MM.1S (cell line): ENCODE measurements at regions not wholly inside any gene's neighbourhood (a gene's known extent, or its start where the extent isn't known, plus 50 kb on each side); places are given as distances from the start of the nearest gene placed in this dataset.

Experiments
- EZH2phosphoT487 ChIP-seq: fragments of 300-600 bp; sonication (generic); IDR thresholded peaks from 2 replicates; pipeline ENCODE4 v1.6.1; 2018; ENCODE audit warnings: antibody characterized with exemption, low read length
- TF ChIP-seq, protein P1 (sequence below): fragments of 300-600 bp; sonication (generic); IDR thresholded peaks from 2 replicates; pipeline ENCODE4 v1.5.1; 2016; ENCODE audit warnings: antibody characterized with exemption, low read length, mixed read lengths

DNA sequence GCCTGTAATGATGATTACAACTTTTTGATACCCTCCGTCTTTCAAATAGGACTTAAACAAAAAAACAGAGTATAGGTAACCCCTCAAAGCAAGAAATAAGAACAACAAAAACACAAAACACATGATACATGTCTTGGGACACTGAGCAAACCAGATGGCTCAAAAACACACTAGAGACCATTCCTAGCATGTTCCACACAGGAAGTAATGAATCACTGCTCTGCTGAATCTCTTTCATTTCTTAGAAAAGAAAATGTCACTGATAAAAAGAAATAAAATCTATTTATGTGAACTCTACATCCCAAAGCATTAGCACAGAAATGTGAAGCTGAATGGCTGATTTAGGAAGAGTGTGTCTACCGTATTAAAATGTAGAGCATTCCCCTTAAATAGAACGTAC lies 134.5 kb upstream of the IL15 start:
- TF ChIP-seq, protein P1, sequence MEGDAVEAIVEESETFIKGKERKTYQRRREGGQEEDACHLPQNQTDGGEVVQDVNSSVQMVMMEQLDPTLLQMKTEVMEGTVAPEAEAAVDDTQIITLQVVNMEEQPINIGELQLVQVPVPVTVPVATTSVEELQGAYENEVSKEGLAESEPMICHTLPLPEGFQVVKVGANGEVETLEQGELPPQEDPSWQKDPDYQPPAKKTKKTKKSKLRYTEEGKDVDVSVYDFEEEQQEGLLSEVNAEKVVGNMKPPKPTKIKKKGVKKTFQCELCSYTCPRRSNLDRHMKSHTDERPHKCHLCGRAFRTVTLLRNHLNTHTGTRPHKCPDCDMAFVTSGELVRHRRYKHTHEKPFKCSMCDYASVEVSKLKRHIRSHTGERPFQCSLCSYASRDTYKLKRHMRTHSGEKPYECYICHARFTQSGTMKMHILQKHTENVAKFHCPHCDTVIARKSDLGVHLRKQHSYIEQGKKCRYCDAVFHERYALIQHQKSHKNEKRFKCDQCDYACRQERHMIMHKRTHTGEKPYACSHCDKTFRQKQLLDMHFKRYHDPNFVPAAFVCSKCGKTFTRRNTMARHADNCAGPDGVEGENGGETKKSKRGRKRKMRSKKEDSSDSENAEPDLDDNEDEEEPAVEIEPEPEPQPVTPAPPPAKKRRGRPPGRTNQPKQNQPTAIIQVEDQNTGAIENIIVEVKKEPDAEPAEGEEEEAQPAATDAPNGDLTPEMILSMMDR, result no peak
- no peak for TF ChIP-seq EZH2phosphoT487
